CD14-positive monocyte (primary cell): ENCODE measurements at regions not wholly inside any gene's neighbourhood (a gene's known extent, or its start where the extent isn't known, plus 50 kb on each side); places are given as distances from the start of the nearest gene placed in this dataset.
A peak's percentile ranks its signal among the peaks of the same experiment; 100 is the strongest.

Experiments
- DNase-seq, 3 donors: peaks; one replicate each; pipeline ENCODE4 v3.0.0-alpha.2; 2011 to 2022
- H2AFZ ChIP-seq: 2 replicates; pipeline ENCODE4 v1.6.0; 2012; ENCODE audit warnings: mild to moderate bottlenecking, low read depth, low read length, inconsistent platforms; ENCODE audit not compliant: insufficient read depth, poor library complexity, severe bottlenecking
- H3K27ac ChIP-seq, 2 donors: 1 replicate in 1 of 2; 2 replicates in 1 of 2; pipeline ENCODE4 v1.5.1; 2012 to 2013; ENCODE audit warnings: low read length in 2 of 2, control low read depth in 1 of 2, inconsistent platforms in 1 of 2, low read depth in 1 of 2, mild to moderate bottlenecking in 1 of 2
- H3K27me3 ChIP-seq, 2 donors: one replicate each; pipeline versions ENCODE4 v1.6.0 to v1.6.1; 2011 to 2013; ENCODE audit warnings: low read length in 2 of 2; ENCODE audit not compliant: control insufficient read depth in 2 of 2, insufficient read depth in 2 of 2
- H3K36me3 ChIP-seq, 2 donors: replicated peaks in 1 of 2; 1 replicate in 1 of 2; 2 replicates in 1 of 2; pipeline versions ENCODE4 v1.5.1 to v1.6.1; 2012 to 2013; ENCODE audit warnings: low read length in 2 of 2, control low read depth in 1 of 2, inconsistent platforms in 1 of 2, mild to moderate bottlenecking in 1 of 2; ENCODE audit not compliant: insufficient read depth in 2 of 2, control insufficient read depth in 1 of 2
- H3K4me1 ChIP-seq, 2 donors: 1 replicate in 1 of 2; 2 replicates in 1 of 2; pipeline versions ENCODE4 v1.5.1 to v1.6.1; 2012 to 2013; ENCODE audit warnings: low read length in 2 of 2, control low read depth in 1 of 2, inconsistent platforms in 1 of 2, mild to moderate bottlenecking in 1 of 2, moderate library complexity in 1 of 2; ENCODE audit not compliant: insufficient read depth in 2 of 2, control insufficient read depth in 1 of 2
- H3K4me2 ChIP-seq: replicated peaks from 2 replicates; pipeline ENCODE3; 2012; ENCODE audit warnings: low read length, moderate library complexity, mild to moderate bottlenecking; ENCODE audit not compliant: poor library complexity, severe bottlenecking; ENCODE audit errors: extremely low read depth
- H3K4me3 ChIP-seq, 3 experiments: fragments of 200-600 bp in 1 of 3; sonication (generic) in 1 of 3; replicated peaks in 1 of 3; 1 replicate in 2 of 3; 2 replicates in 1 of 3; pipeline ENCODE4 v1.5.1; 2011 to 2013; ENCODE audit warnings: low read length in 3 of 3, mild to moderate bottlenecking in 3 of 3, control low read depth in 2 of 3, low read depth in 2 of 3, inconsistent platforms in 1 of 3, moderate library complexity in 1 of 3
- H3K79me2 ChIP-seq: 2 replicates; pipeline ENCODE4 v1.6.0; 2012; ENCODE audit warnings: mild to moderate bottlenecking, control low read depth, inconsistent platforms, low read length, moderate library complexity; ENCODE audit not compliant: insufficient read depth
- H3K9ac ChIP-seq: 2 replicates; pipeline ENCODE4 v1.6.0; 2017; ENCODE audit warnings: low read length, mild to moderate bottlenecking; ENCODE audit not compliant: insufficient read depth, poor library complexity, severe bottlenecking
- H3K9me3 ChIP-seq, 2 donors: replicated peaks in 1 of 2; 1 replicate in 1 of 2; 2 replicates in 1 of 2; pipeline versions ENCODE4 v1.5.1 to v1.6.1; 2012 to 2013; ENCODE audit warnings: low read length in 2 of 2, control low read depth in 1 of 2; ENCODE audit not compliant: control insufficient read depth in 1 of 2, insufficient read depth in 1 of 2
- H4K20me1 ChIP-seq: 2 replicates; pipeline ENCODE4 v1.6.0; 2012; ENCODE audit warnings: mild to moderate bottlenecking, low read length, control low read depth, moderate library complexity; ENCODE audit not compliant: insufficient read depth
- H3K27ac Mint-ChIP-seq, 7 donors: one replicate each; pipeline ENCODE4 v1.8.0; 2020; ENCODE audit warnings: mild to moderate bottlenecking in 7 of 7, mixed read lengths in 7 of 7, moderate library complexity in 6 of 7, inconsistent platforms in 2 of 7
- H3K27me3 Mint-ChIP-seq, 3 donors: one replicate each; pipeline ENCODE4 v1.8.0; 2021 to 2022; ENCODE audit warnings: low read depth in 3 of 3, mild to moderate bottlenecking in 3 of 3, mixed read lengths in 3 of 3, moderate library complexity in 3 of 3, inconsistent platforms in 1 of 3
- H3K36me3 Mint-ChIP-seq, 2 donors: one replicate each; pipeline ENCODE4 v1.8.0; 2020; ENCODE audit warnings: mixed read lengths in 2 of 2, inconsistent platforms in 1 of 2, mild to moderate bottlenecking in 1 of 2
- H3K4me1 Mint-ChIP-seq: one replicate; pipeline ENCODE4 v1.8.0; 2020; ENCODE audit warnings: mild to moderate bottlenecking, mixed read lengths
- H3K4me3 Mint-ChIP-seq, 2 donors: one replicate each; pipeline ENCODE4 v1.8.0; 2020; ENCODE audit warnings: mild to moderate bottlenecking in 2 of 2, mixed read lengths in 2 of 2, moderate library complexity in 1 of 2
- H3K9me3 Mint-ChIP-seq, 7 donors: one replicate each; pipeline ENCODE4 v1.8.0; 2020 to 2022; ENCODE audit warnings: mixed read lengths in 7 of 7, mild to moderate bottlenecking in 6 of 7, moderate library complexity in 6 of 7, inconsistent platforms in 2 of 7
- WGBS: methylation state at CpG from one replicate; pipeline ENCODE4 v1.1.5; 2013; ENCODE audit warnings: missing lambda C conversion rate; ENCODE audit not compliant: insufficient coverage; 5-methylcytosine and 5-hydroxymethylcytosine counted together
- intact Hi-C, 2 donors: fragments of 100-400 bp; cut with micrococcal nuclease; formaldehyde crosslinking; loops; one replicate each; pipeline versions ENCODE4 v1.15.0 to v1.15.1; 2023
- TF ChIP-seq, protein P1 (sequence below): fragments of 200-600 bp; IDR thresholded peaks from one replicate; pipeline ENCODE4 v1.8.0; 2022; ENCODE audit warnings: antibody characterized with exemption, mild to moderate bottlenecking

DNA sequence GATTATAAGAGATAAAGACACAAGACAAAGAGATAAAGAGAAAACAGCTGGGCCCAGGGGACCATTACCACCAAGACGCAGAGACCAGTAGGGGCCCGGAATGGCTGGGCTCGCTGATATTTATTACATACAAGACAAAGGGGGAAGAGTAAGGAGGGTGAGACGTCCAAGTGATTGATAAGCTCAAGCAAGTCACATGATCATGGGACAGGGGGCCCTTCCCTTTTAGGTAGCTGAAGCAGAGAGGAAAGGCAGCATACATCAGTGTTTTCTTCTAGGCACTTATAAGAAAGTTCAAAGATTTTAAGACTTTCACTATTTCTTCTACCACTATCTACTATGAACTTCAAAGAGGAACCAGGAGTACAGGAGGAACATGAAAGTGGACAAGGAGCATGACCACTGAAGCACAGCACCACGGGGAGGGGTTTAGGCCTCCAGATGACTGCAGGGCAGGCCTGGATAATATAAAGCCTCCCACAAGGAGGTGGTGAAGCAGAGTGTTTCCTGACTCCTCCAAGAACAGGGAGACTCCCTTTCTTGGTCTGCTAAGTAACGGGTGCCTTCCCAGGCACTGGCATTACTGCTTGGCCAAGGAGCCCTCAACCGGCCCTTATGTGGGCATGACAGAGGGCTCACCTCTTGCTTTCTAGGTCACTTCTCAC lies 63.9 kb upstream of the ARL4D start:
- no peak overlapping the region for H2AFZ ChIP-seq
- Mint-ChIP-seq H3K4me3 (no peak overlapping the region), H3K27me3 (peaks cover 1 to 6% (median 2%) of the 10 kb centered on the region in 3 donors), H3K27ac (peak overlapping the region in 3 of 7 donors; percentile 5 to 62 (median 37)), H3K9me3 (no peaks in the 10 kb centered on the region), H3K4me1 (peaks cover 19% of the 10 kb centered on the region), H3K36me3 (no peaks in the 10 kb centered on the region)
- no peak for DNase-seq
- H3K4me1 ChIP-seq: peaks cover 13 to 16% of the 10 kb centered on the region in 2 donors
- H3K4me2 ChIP-seq: no peak overlapping the region
- no peak overlapping the region for H3K4me3 ChIP-seq
- no peaks in the 10 kb centered on the region for H3K79me2 ChIP-seq
- H3K27me3 ChIP-seq: no peaks in the 10 kb centered on the region
- no peak overlapping the region for H3K27ac ChIP-seq
- intact Hi-C loops: no loop called here
- H3K9me3 ChIP-seq: no peaks in the 10 kb centered on the region
- H3K36me3 ChIP-seq: no peaks in the 10 kb centered on the region
- WGBS: 48% methylated on average over 4 of the region's 7 CpGs
- no peak overlapping the region for H3K9ac ChIP-seq
- TF ChIP-seq, protein P1, sequence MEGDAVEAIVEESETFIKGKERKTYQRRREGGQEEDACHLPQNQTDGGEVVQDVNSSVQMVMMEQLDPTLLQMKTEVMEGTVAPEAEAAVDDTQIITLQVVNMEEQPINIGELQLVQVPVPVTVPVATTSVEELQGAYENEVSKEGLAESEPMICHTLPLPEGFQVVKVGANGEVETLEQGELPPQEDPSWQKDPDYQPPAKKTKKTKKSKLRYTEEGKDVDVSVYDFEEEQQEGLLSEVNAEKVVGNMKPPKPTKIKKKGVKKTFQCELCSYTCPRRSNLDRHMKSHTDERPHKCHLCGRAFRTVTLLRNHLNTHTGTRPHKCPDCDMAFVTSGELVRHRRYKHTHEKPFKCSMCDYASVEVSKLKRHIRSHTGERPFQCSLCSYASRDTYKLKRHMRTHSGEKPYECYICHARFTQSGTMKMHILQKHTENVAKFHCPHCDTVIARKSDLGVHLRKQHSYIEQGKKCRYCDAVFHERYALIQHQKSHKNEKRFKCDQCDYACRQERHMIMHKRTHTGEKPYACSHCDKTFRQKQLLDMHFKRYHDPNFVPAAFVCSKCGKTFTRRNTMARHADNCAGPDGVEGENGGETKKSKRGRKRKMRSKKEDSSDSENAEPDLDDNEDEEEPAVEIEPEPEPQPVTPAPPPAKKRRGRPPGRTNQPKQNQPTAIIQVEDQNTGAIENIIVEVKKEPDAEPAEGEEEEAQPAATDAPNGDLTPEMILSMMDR: no peak
- no peaks in the 10 kb centered on the region for H4K20me1 ChIP-seq

DNA sequence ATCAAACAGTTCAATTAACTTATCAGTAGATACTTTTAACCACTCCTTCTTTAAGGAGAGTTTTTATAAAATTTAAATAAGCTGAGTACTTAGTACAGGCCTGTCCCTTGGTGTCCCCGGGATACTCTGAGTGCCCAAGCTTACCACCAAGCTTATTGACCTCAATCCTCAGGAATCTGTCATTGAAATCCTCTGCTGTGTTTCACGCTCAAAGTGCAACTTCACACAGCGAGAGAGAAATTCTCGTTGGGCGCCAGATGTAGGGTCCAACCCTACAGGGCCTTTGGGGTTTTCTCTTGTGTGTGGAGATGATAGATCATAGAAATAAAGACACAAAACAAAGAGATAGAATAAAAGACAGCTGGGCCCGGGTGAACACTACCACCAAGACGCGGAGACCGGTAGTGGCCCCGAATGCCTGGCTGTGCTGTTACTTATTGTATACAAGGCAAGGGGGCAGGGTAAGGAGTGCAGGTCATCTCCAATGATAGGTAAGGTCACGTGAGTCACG lies 65.3 kb upstream of the ARL4D start:
- H2AFZ ChIP-seq: no peak overlapping the region
- DNase-seq: no peak
- H3K27ac ChIP-seq: no peak overlapping the region
- H3K27me3 ChIP-seq: no peaks in the 10 kb centered on the region
- no peaks in the 10 kb centered on the region for H3K79me2 ChIP-seq
- H3K4me3 ChIP-seq: no peak overlapping the region
- no peaks in the 10 kb centered on the region for H4K20me1 ChIP-seq
- Mint-ChIP-seq H3K36me3 (no peaks in the 10 kb centered on the region), H3K9me3 (no peaks in the 10 kb centered on the region), H3K27ac (peak overlapping the region in 1 of 7 donors; percentile 40), H3K27me3 (peaks cover 1 to 4% (median 1%) of the 10 kb centered on the region in 3 donors), H3K4me1 (peaks cover 15% of the 10 kb centered on the region), H3K4me3 (peak overlapping the region in 1 of 2 donors; percentile 46)
- H3K9ac ChIP-seq: no peak overlapping the region
- TF ChIP-seq, protein P1: no peak
- no peaks in the 10 kb centered on the region for H3K36me3 ChIP-seq
- no peaks in the 10 kb centered on the region for H3K9me3 ChIP-seq
- 97% methylated on average over 5 of the region's 12 CpGs for WGBS
- no peak overlapping the region for H3K4me2 ChIP-seq
- H3K4me1 ChIP-seq: peaks cover 13 to 16% of the 10 kb centered on the region in 2 donors
- intact Hi-C loops: no loop called here
